ENCODE measurements at regions not wholly inside any gene's neighbourhood (a gene's known extent, or its start where the extent isn't known, plus 50 kb on each side); places are given as distances from the start of the nearest gene placed in this dataset.
"Not testable (repeated sequence)": the region's sequence is repeated elsewhere in the genome, so short reads cannot be mapped to it uniquely, and the experiment has no call there.

DNA sequence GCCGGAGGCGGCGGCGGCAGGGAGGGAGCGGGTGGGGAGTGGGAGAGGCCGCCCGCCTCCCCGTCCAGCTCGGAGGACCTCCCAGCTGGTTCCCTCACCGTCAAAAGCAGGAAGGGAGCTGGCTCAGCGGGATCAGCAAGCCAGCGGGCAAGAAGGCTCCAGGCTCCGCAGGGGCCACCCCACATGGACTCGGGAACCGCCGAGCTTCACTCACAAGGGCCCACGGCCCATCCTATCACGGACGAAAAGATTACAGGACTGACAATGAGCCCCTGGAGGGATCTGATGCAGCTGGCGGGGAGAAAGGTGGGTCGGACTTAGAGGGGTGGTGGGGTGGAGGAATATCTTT, 86.3 kb downstream of the FAM72B start:
- not testable (repeated sequence) for H3K4me3 Mint-ChIP-seq; H3K27ac Mint-ChIP-seq; H3K4me1 Mint-ChIP-seq (ENCODE audit: low read depth); H3K9me3 Mint-ChIP-seq; H3K36me3 Mint-ChIP-seq (ENCODE audit: low read depth); H3K27me3 Mint-ChIP-seq

DNA sequence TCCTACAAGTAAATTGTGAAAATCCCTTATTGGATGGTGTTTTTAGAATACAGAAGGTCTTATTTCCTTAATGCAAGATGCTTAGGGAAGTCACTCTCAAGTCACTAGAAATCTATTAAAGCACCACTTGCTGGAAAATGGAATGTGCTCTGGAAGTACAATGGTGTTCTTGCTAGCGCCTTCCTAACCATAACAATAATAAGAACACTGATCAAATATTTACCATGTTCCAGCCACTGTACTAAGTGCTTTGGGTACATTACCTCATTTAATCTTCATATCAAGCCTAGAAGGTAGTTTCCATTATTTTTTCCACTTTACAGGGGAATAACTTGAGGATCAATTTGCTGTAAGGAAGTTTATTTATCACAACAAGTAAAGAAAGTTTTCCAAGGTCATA, 75.1 kb downstream of the FAM72B start:
- H3K27ac Mint-ChIP-seq; H3K27me3 Mint-ChIP-seq; H3K9me3 Mint-ChIP-seq; H3K36me3 Mint-ChIP-seq (ENCODE audit: low read depth); H3K4me3 Mint-ChIP-seq; H3K4me1 Mint-ChIP-seq (ENCODE audit: low read depth): not testable (repeated sequence)

DNA sequence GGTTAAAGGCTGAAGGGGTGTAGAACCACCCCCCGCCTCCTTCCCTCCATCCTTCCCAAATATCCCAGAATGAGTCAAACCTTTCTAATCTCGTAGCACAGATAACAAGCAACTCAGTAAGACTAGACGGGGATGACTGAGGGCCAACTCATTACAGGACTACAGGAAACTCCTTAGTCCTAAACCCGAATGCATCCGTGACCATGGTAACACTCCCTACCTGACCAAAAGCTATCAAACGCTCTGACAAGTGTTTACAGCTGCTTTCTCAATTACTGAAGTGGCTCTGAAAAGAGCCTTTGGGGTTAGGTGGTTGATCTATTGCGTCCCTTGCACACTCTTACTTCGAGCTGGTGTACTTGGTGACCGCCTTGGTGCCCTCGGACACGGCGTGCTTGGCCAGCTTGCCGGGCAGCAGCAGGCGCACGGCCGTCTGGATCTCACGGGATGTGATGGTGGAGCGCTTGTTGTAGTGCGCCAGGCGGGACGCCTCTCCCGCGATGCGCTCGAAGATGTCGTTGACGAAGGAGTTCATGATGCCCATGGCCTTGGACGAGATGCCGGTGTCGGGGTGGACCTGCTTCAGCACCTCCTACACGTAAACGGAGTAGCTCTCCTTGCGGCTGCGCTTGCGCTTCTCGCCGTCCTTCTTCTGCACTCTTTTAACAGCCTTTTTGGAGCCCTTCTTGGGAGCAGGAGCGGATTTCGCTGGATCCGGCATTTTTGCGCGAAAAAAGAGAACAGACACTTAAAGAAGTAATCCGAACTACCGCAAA, 67.4 kb downstream of the FAM72B start:
- not testable (repeated sequence) for H3K4me1 Mint-ChIP-seq (ENCODE audit: low read depth); H3K9me3 Mint-ChIP-seq; H3K27me3 Mint-ChIP-seq; H3K27ac Mint-ChIP-seq; H3K36me3 Mint-ChIP-seq (ENCODE audit: low read depth); H3K4me3 Mint-ChIP-seq

- H3K9me3 Mint-ChIP-seq; H3K4me3 Mint-ChIP-seq; H3K27ac Mint-ChIP-seq; H3K27me3 Mint-ChIP-seq; H3K36me3 Mint-ChIP-seq (ENCODE audit: low read depth); H3K4me1 Mint-ChIP-seq (ENCODE audit: low read depth): not testable (repeated sequence)
Measured at GRCh38 chr1:121117298-121117611, 66.9 kb downstream of the FAM72B start.

DNA sequence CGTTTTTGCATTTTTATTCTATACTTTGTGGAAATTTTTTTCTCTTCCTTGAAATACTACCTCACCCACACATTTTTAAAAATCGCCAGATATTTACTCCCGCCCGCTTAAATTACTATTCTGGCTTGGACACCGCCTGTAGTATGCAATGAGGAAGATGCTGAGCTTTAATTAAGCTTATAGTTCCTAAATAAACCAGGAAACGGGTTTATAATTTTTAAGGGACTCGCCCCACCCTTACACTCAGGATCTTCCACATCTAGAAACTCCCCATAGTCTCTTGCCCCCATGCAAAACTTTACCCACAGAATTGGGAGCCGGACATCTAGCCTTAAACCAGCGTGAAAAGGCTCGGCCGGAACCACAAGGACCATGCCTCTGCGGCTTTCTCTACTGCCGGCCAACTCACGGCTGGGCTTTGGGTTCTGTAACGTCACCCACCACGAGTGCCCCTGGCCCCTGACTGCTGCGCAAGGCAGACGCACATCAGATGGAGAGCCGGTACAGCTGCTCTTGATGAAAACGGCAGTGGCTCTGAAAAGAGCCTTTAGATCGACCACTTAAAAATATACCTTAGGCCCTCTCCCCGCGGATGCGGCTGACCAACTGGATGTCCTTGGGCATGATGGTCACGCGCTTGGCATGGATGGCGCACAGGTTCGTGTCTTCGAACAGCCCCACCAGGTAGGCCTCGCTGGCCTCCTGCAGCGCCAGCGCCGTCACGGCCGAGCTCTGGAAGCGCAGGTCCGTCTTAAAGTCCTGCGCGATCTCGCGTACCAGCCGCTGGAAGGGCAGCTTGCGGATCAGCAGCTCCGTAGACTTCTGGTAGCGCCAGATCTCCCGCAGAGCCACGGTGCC, 66.3 kb downstream of the FAM72B start:
- not testable (repeated sequence) for H3K9me3 Mint-ChIP-seq; H3K4me1 Mint-ChIP-seq (ENCODE audit: low read depth); H3K36me3 Mint-ChIP-seq (ENCODE audit: low read depth); H3K27me3 Mint-ChIP-seq
- Mint-ChIP-seq H3K27ac (peak overlapping the region; percentile 26), H3K4me3 (peak overlapping the region; percentile 45)
